IPS-18c (cell line): ENCODE measurements at regions not wholly inside any gene's neighbourhood (a gene's known extent, or its start where the extent isn't known, plus 50 kb on each side); places are given as distances from the start of the nearest gene placed in this dataset.
"Not testable (repeated sequence)": the region's sequence is repeated elsewhere in the genome, so short reads cannot be mapped to it uniquely, and the experiment has no call there.

ENCODE experiments used
- H3K4me3 ChIP-seq: 2 replicates; pipeline ENCODE4 v1.7.0; 2013; ENCODE audit warnings: low read depth, mild to moderate bottlenecking, low read length, moderate library complexity; ENCODE audit not compliant: insufficient read depth
- H3K9me3 ChIP-seq: one replicate; pipeline ENCODE4 v1.6.1; 2013; ENCODE audit warnings: mild to moderate bottlenecking, low read length, moderate library complexity; ENCODE audit not compliant: control insufficient read depth, insufficient read depth

- H3K4me3 ChIP-seq = not testable (repeated sequence)
Measured at GRCh38 chr13:81163823-81164222, 822.9 kb upstream of the SPRY2 start.

GRCh38 chr13:81153478-81153877 is 812.6 kb upstream of the SPRY2 start:
- Histone ChIP-seq H3K9me3 (no peaks in the 10 kb centered on the region), H3K4me3 (no peak overlapping the region)

More at GRCh38 chr13:81163823-81164222, 822.9 kb upstream of the SPRY2 start:
- not testable (repeated sequence) for H3K9me3 ChIP-seq

DNA sequence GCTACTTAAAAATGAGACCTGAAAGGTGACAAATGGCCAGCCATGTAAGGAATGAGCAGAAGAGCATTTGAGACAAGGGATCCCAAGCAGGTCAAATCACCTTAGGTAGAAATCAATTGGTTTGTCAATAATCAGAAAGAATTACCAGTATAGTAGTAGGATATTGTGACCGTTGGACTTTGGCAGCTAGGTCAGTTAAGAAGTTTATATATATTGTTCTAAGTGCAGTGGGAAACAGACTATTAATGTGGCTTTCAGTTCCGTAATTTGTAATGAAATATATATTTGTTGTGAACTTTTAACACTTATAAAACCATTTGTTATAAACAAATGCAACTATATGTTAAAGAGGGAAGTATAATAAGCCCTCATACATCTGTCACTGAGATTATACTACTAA is 807.9 kb upstream of the SPRY2 start:
- Histone ChIP-seq H3K4me3 (no peak overlapping the region), H3K9me3 (no peaks in the 10 kb centered on the region)

DNA sequence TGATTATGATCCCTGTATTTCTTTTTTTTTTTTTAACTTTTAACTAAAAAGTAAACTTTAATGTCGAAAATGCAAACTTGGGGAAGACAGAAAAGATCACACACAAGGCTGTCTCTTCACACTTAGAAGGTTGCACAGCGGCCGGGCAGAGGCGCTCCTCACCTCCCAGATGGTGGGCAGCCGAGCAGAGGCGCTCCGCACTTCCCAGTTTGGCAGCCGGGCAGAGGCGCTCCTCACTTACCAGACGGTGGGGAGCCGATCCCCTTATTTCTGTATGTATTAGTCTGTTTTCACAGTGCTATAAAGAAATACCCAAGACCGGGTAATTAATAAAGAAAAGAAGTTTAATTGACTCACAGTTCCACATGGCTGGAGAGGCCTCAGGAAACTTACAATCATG is 805.6 kb upstream of the SPRY2 start:
- H3K4me3 ChIP-seq, H3K9me3 ChIP-seq: not testable (repeated sequence)

GRCh38 chr13:81142306-81142999 is 801.5 kb upstream of the SPRY2 start:
- H3K9me3 ChIP-seq = no peaks in the 10 kb centered on the region
- no peak overlapping the region for H3K4me3 ChIP-seq

GRCh38 chr13:81140675-81141074 is 799.7 kb upstream of the SPRY2 start:
- no peaks in the 10 kb centered on the region for H3K9me3 ChIP-seq
- no peak overlapping the region for H3K4me3 ChIP-seq

DNA sequence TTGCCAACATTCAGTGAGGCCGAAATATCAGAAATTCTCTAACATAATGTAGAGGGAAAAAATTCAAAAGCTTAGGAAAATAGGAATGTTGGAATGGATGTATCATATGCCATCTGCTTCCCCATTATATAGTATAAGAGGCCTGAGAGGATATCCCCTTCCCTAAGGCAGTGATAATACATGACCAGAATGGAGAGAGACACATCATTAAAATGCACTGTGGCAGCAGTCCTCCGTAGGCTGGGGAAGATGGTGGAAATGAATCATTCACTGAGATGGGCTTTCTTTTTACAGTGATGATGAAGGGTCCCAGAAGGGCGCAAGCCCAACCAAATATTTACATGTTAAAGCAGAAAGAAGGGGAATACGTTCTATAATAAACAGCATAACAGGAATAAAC is 799.1 kb upstream of the SPRY2 start:
- no peak overlapping the region for H3K4me3 ChIP-seq

GRCh38 chr13:81138353-81138980 is 797.5 kb upstream of the SPRY2 start:
- H3K4me3 ChIP-seq = no peak overlapping the region
- H3K9me3 ChIP-seq = no peaks in the 10 kb centered on the region

More for the DNA sequence above, 799.1 kb upstream of the SPRY2 start:
- no peaks in the 10 kb centered on the region for H3K9me3 ChIP-seq

GRCh38 chr13:81133066-81133465 is 792.1 kb upstream of the SPRY2 start:
- peaks cover 7% of the 10 kb centered on the region for H3K9me3 ChIP-seq
- no peak overlapping the region for H3K4me3 ChIP-seq

GRCh38 chr13:81117416-81117815 is 776.5 kb upstream of the SPRY2 start:
- H3K9me3 ChIP-seq = no peaks in the 10 kb centered on the region
- H3K4me3 ChIP-seq = no peak overlapping the region

DNA sequence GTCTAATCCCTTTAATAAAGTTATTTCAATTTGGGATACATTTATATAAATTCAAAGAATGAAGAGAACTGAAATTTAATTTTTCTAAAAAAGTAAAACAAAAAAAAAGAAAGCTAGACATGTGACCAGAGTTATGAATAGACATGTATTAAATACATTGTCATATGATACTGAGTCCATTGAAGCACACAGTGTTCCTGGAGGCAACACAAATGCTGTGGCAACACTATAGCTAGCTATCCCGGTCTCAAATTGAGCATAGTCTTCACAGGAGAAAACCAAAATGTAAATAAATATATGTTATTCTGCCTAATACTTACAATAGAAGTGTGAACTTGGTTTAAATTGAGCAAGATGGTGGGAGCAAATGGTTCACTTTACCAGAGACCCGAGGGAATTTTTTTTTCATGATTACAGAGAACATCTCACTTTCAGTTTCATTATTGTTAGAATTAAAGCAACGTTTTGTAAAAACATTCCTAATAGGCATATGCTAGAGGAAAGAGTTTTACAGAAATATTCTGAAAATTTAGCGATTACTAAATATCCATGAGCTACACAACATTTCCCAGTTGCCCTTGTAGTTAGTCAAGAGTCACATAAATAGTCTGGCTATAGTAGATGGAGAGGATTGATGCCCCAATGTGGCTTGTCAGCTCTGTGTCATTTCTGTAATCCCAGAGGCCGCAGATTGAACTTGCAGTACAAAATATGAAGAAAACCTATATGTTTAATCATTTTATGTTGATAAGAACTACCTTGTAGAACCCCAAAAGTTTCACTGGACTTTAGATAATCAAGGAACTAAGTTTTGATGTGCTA is 775.7 kb upstream of the SPRY2 start:
- H3K4me3 ChIP-seq = no peak overlapping the region
- H3K9me3 ChIP-seq = no peaks in the 10 kb centered on the region

DNA sequence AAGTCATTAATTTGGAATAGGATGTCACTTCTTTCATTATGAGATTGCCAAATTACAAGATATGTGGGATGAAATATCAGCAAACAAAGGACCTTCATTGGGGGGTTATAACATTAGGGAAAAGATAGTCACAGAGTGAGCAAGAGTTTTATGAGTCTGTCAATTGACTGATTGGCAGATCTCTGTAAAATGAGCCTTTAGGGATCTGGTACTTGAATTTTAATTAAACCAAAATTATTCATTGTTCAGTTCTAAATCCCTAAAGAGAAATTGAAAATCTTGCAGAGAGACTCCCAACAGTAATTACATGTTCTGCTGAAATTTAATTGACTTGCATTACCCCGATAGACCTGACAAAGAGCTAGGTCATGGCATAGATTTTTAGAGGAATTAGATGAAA is 768.1 kb upstream of the SPRY2 start:
- no peaks in the 10 kb centered on the region for H3K9me3 ChIP-seq
- no peak overlapping the region for H3K4me3 ChIP-seq

- Histone ChIP-seq H3K9me3 (no peaks in the 10 kb centered on the region), H3K4me3 (no peak overlapping the region)
Measured at GRCh38 chr13:81106348-81106747, 765.4 kb upstream of the SPRY2 start.

DNA sequence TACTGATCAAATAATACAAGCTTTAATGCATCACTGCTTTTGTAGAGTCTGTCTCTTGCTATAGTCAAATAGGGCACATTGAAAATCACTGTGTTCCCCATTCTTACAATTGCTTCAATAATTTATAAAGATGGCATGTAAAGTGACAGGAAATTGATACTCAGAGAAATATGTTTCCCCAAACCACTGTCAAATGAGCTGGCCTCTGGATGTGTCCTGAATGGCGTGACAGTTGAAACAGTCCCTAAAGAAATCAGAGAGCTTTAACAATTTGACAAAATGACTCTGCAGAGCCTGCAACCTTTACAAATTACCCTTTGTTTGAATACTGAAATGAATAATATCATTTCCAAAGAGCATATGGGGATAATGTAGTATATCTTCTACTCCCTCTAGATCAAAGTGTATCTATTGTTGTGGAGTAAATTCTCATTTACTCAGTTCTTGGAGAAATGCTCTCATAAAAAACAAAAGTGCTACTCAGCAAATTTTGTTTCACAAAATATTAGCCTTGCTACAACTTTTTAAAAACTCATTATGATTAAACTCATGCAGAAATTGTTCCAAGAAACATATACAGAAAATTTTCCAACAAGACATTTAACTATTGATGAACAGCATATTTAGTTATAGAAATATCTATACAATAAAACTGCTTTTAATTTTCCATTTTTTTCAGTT is 763.2 kb upstream of the SPRY2 start:
- no peaks in the 10 kb centered on the region for H3K9me3 ChIP-seq

DNA sequence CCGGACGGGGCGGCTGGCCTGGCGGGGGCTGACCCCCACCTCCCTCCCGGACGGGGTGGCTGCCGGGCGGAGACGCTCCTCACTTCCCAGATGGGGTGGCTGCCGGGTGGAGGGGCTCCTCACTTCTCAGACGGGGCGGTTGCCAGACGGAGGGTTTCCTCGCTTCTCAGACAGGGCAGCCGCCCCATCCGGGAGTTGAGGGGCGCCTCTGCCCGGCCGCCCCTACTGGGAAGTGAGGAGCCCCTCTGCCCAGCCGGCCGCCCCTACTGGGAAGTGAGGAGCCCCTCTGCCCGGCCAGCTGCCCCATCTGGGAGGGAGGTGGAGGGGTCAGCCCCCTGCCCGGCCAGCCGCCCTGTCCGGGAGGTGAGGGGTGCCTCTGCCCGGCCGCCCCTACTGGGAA is 761.1 kb upstream of the SPRY2 start:
- H3K4me3 ChIP-seq = not testable (repeated sequence)

More for the DNA sequence above, 763.2 kb upstream of the SPRY2 start:
- H3K4me3 ChIP-seq = no peak overlapping the region

DNA sequence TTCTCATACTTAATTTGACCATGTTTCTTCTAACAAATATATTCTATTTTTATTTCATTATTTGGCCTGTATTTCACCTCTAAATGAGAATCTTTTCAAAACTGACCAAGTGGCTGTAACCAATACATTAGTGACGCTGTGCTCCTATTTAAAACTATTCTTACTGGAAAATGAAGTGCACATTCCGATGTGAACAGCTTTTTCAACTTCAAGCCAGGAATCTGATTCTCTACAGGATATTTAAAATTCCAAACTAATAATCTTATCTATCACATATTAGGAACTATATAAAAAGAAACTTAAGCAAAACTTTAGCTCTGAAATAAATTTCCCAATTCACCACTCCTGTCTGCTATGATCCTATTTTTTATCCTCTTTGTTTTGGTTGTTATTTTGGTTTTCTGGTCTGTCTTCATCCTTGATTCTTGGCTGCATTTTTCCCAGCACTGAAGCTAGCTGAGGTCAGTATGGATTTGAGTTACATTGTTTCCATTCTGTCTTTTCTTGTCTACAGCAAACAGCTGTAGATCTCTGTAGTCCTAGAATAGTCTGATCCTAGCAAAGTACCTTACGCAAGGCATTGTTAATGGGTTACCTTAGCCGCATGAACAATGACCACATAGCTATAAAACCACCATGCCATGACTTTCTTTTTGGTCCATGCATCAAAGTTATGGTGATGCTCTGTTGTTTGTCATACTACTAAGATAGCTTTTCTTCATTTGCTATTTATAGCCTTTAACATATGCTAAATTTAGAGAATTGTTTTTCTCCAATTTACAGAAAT is 748.6 kb upstream of the SPRY2 start:
- Histone ChIP-seq H3K4me3 (no peak overlapping the region), H3K9me3 (no peaks in the 10 kb centered on the region)

More for the DNA sequence above, 761.1 kb upstream of the SPRY2 start:
- H3K9me3 ChIP-seq = not testable (repeated sequence)

DNA sequence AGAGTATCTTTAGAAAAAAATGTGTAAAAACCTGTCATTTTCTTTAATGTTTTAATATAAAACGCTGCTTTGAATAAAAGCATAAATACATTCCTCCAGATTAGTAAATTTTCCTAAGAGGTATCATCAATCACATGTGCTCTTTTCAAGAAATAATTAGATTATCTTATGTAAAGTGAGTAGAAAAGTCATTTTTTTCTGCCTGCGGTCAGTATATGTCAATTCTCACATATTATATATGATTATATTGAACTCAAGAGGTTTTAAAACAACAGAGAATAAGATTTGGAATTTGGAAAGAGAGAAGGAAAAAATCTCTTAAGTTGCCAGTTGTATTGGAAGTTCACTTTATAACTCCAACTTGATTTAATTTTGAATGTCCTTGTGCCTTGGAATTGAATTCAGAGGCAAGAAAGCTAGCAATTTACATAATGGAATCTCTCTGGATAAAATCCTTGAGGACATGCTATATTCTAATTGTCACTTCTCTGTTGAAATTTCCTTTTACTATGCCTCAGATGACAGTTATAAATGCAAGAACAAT is 740.1 kb upstream of the SPRY2 start:
- H3K9me3 ChIP-seq = no peaks in the 10 kb centered on the region

More for the DNA sequence above, 740.1 kb upstream of the SPRY2 start:
- H3K4me3 ChIP-seq = no peak overlapping the region
